Vagina (tissue), 2 donors: ENCODE measurements at regions not wholly inside any gene's neighbourhood (a gene's known extent, or its start where the extent isn't known, plus 50 kb on each side); places are given as distances from the start of the nearest gene placed in this dataset.

Experiments used
- DNase-seq, 2 donors: peaks; one replicate each; pipeline ENCODE4 v3.0.0-alpha.2; 2017; ENCODE audit errors: extremely low spot score in 2 of 2
- H3K27ac ChIP-seq: fragments of 200-600 bp; sonication (generic); one replicate; pipeline ENCODE4 v1.5.1; 2019
- H3K27me3 ChIP-seq: fragments of 200-600 bp; sonication (generic); one replicate; pipeline ENCODE4 v1.5.1; 2019
- H3K36me3 ChIP-seq, 2 donors: fragments of 200-600 bp; sonication (generic); one replicate each; pipeline ENCODE4 v1.5.1; 2017 to 2019
- H3K4me1 ChIP-seq: fragments of 200-600 bp; sonication (generic); one replicate; pipeline ENCODE4 v1.5.1; 2019
- H3K4me3 ChIP-seq, 2 donors: fragments of 200-600 bp; sonication (generic); 1 replicate in 1 of 2; 2 replicates in 1 of 2; pipeline ENCODE4 v1.5.1; 2016 to 2019
- H3K9me3 ChIP-seq: fragments of 200-600 bp; sonication (generic); one replicate; pipeline ENCODE4 v1.5.1; 2019
- POLR2A ChIP-seq, 2 donors: fragments of 450-650 bp; IDR thresholded peaks; one replicate each; pipeline ENCODE4 v1.6.1; 2017; ENCODE audit warnings: antibody characterized with exemption in 2 of 2, mild to moderate bottlenecking in 2 of 2, moderate library complexity in 2 of 2
- POLR2AphosphoS5 ChIP-seq, 2 donors: sonication (generic); formaldehyde crosslinking; IDR thresholded peaks; one replicate each; pipeline ENCODE4 v1.9.0; 2017; ENCODE audit warnings: antibody characterized with exemption in 2 of 2, mild to moderate bottlenecking in 2 of 2, low read depth in 1 of 2; ENCODE audit not compliant: insufficient read depth in 1 of 2
- intact Hi-C: fragments of 100-400 bp; cut with DNase I; formaldehyde crosslinking; loops from one replicate; pipeline ENCODE4 v1.15.1; 2023
- TF ChIP-seq, protein P1 (sequence below), 3 experiments: fragments of 450-650 bp in 2 of 3; fragments of 200-600 bp in 1 of 3; sonication (generic) in 1 of 3; IDR thresholded peaks; one replicate each; pipeline ENCODE4 v1.5.1; 2017 to 2019; ENCODE audit warnings: antibody characterized with exemption in 3 of 3, mild to moderate bottlenecking in 2 of 3, moderate library complexity in 2 of 3

GRCh38 chr11:15499674-15500073 lies 385.0 kb downstream of the INSC start:
- intact Hi-C loops, result no loop called here
- Histone ChIP-seq H3K36me3 (no peaks in the 10 kb centered on the region), H3K27ac (no peak overlapping the region), H3K4me1 (no peaks in the 10 kb centered on the region), H3K4me3 (no peak overlapping the region), H3K27me3 (no peaks in the 10 kb centered on the region), H3K9me3 (no peaks in the 10 kb centered on the region)
- no peak for TF ChIP-seq POLR2AphosphoS5 (IDR thresholded peaks at IDR 0.05; ENCODE audit: insufficient read depth in 1 of 2, low read depth in 1 of 2)
- TF ChIP-seq POLR2A (IDR thresholded peaks at IDR 0.05), result no peak
- TF ChIP-seq, protein P1, sequence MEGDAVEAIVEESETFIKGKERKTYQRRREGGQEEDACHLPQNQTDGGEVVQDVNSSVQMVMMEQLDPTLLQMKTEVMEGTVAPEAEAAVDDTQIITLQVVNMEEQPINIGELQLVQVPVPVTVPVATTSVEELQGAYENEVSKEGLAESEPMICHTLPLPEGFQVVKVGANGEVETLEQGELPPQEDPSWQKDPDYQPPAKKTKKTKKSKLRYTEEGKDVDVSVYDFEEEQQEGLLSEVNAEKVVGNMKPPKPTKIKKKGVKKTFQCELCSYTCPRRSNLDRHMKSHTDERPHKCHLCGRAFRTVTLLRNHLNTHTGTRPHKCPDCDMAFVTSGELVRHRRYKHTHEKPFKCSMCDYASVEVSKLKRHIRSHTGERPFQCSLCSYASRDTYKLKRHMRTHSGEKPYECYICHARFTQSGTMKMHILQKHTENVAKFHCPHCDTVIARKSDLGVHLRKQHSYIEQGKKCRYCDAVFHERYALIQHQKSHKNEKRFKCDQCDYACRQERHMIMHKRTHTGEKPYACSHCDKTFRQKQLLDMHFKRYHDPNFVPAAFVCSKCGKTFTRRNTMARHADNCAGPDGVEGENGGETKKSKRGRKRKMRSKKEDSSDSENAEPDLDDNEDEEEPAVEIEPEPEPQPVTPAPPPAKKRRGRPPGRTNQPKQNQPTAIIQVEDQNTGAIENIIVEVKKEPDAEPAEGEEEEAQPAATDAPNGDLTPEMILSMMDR (IDR thresholded peaks at IDR 0.05), result no peak
- no peak for DNase-seq

DNA sequence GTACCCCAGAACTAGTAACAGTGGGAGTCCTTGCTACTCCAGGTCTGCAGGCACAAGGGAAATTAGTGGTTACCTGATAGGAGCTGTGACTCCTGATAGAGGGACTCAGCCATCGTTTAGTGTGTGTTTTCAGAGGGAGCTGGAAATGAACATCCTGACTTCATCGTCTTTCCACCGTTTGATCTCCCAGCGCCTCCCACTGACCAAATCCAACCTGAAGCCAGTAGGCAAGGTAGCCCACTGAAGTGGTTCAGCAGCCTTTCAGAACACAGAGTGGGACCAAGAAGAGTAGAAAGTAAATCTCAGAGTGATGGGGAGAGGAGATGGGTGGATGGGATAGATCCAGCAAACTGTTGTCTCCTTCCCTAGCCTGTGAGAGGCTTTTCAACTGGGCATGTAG lies 385.9 kb downstream of the INSC start:
- intact Hi-C loops, result no loop called here
- H3K27ac ChIP-seq, result no peak overlapping the region
- H3K9me3 ChIP-seq, result no peaks in the 10 kb centered on the region
- no peak overlapping the region for H3K4me3 ChIP-seq
- no peaks in the 10 kb centered on the region for H3K36me3 ChIP-seq
- TF ChIP-seq, protein P1 (IDR thresholded peaks at IDR 0.05), result no peak
- TF ChIP-seq POLR2A (IDR thresholded peaks at IDR 0.05), result no peak
- no peak for TF ChIP-seq POLR2AphosphoS5 (IDR thresholded peaks at IDR 0.05; ENCODE audit: insufficient read depth in 1 of 2, low read depth in 1 of 2)
- no peak for DNase-seq
- no peaks in the 10 kb centered on the region for H3K27me3 ChIP-seq
- no peaks in the 10 kb centered on the region for H3K4me1 ChIP-seq

DNA sequence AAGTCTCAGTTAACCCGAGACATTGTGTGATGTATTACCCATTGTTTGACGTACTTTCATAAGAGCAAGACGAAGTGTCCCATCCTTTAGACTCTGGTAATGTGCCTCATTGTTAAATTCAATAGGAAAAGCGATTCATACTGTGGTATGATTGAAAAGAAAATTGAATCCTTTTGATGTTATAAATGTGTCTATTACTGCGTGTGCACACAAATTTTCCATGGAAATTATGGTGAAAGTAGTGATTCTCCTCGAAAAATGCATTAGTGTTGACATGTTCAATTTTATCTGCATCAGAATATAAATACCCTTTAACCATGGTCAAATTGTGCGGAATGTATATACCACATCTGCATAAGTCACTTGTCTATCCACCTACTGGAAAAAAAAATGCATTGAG lies 386.8 kb downstream of the INSC start:
- H3K36me3 ChIP-seq, result no peaks in the 10 kb centered on the region
- intact Hi-C loops, result no loop called here
- H3K9me3 ChIP-seq, result no peaks in the 10 kb centered on the region
- no peak overlapping the region for H3K27ac ChIP-seq
- no peaks in the 10 kb centered on the region for H3K27me3 ChIP-seq
- DNase-seq, result no peak
- TF ChIP-seq, protein P1 (IDR thresholded peaks at IDR 0.05), result no peak
- TF ChIP-seq POLR2AphosphoS5 (IDR thresholded peaks at IDR 0.05; ENCODE audit: insufficient read depth in 1 of 2, low read depth in 1 of 2) (no peak), POLR2A (IDR thresholded peaks at IDR 0.05) (no peak)
- no peak overlapping the region for H3K4me3 ChIP-seq
- no peaks in the 10 kb centered on the region for H3K4me1 ChIP-seq

DNA sequence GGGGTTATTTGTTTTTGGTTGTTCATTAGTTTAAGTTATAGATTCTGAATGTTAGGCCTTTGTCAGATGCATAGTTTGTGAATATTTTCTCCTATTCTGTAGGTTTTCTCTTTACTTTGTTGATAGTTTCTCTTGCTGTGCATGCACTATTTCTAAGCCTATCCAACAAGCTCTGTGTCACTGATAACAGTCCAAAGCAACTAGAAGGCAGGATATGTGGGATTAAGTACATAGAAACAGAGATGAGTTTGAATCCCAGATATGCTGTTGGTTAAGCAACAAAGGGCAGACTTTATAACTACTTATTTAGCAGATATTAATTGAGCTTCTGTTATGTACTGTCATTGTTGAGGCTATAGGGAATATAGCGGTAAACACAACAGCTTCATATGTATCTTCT lies 390.4 kb downstream of the INSC start:
- H3K36me3 ChIP-seq, result no peaks in the 10 kb centered on the region
- H3K27me3 ChIP-seq, result no peaks in the 10 kb centered on the region
- DNase-seq, result no peak
- no peak overlapping the region for H3K4me3 ChIP-seq
- no peaks in the 10 kb centered on the region for H3K9me3 ChIP-seq
- H3K4me1 ChIP-seq, result no peaks in the 10 kb centered on the region
- no peak overlapping the region for H3K27ac ChIP-seq
- TF ChIP-seq POLR2A (IDR thresholded peaks at IDR 0.05), result no peak
- intact Hi-C loops, result no loop called here

- TF ChIP-seq POLR2A (IDR thresholded peaks at IDR 0.05), result no peak
- TF ChIP-seq POLR2AphosphoS5 (IDR thresholded peaks at IDR 0.05; ENCODE audit: insufficient read depth in 1 of 2, low read depth in 1 of 2), result no peak
- TF ChIP-seq, protein P1 (IDR thresholded peaks at IDR 0.05), result no peak
- no peaks in the 10 kb centered on the region for H3K27me3 ChIP-seq
- H3K27ac ChIP-seq, result no peak overlapping the region
- DNase-seq, result no peak
- intact Hi-C loops, result no loop called here
- no peaks in the 10 kb centered on the region for H3K9me3 ChIP-seq
- no peaks in the 10 kb centered on the region for H3K36me3 ChIP-seq
- H3K4me1 ChIP-seq, result no peaks in the 10 kb centered on the region
- no peak overlapping the region for H3K4me3 ChIP-seq
Observed at GRCh38 chr11:15507592-15507991, 392.9 kb downstream of the INSC start.

DNA sequence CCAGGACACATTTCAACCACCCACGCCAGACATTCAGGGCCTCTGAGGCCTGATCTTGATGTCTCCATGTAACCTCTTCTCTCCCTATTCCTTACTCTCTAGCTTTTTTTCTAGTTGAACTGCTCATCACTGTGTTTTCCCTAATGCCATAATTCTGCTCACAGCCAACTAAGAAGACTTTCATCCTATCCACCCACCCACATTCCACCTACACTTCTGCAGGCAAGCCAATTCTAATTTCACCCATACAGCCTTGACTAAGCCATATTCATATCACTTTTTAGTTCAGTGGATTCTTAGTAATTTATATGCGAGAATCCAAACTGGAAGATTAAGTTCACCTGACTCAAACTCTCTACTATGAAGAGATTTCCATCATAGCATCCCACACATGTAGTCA lies 394.4 kb downstream of the INSC start:
- intact Hi-C loops, result no loop called here
- no peaks in the 10 kb centered on the region for H3K4me1 ChIP-seq
- no peaks in the 10 kb centered on the region for H3K27me3 ChIP-seq
- no peak overlapping the region for H3K27ac ChIP-seq
- TF ChIP-seq POLR2A (IDR thresholded peaks at IDR 0.05), result no peak
- no peak for TF ChIP-seq POLR2AphosphoS5 (IDR thresholded peaks at IDR 0.05; ENCODE audit: insufficient read depth in 1 of 2, low read depth in 1 of 2)
- no peak overlapping the region for H3K4me3 ChIP-seq
- DNase-seq, result no peak
- no peaks in the 10 kb centered on the region for H3K36me3 ChIP-seq
- no peaks in the 10 kb centered on the region for H3K9me3 ChIP-seq
